ENCODE measurements at regions not wholly inside any gene's neighbourhood (a gene's known extent, or its start where the extent isn't known, plus 50 kb on each side); places are given as distances from the start of the nearest gene placed in this dataset.

GRCh38 chr12:105704787-105705186, 374.3 kb downstream of the C12orf75 start:
- Histone ChIP-seq H3K4me1 (peaks cover 0 to 21% (median 12%) of the 10 kb centered on the region in 9 donors), H3K36me3 (no peaks in the 10 kb centered on the region), H3K9me3 (no peaks in the 10 kb centered on the region), H3K27me3 (no peaks in the 10 kb centered on the region), H3K4me3 (no peak overlapping the region), H3K27ac (peak overlapping the region in 3 of 10 donors; percentile 46 to 64 (median 57))
- DNase-seq (no peak), ATAC-seq (peak in 2 of 8 donors; percentile 25 to 31)
- intact Hi-C loops (cut with DNase I): loop anchor here (2.0 to 10.0 kb wide), 6 partner anchors 280 to 500 kb away; partner anchors contain the start of gene NUAK1 (in 8 of the 10)
- TF ChIP-seq CTCF (IDR thresholded peaks at IDR 0.05): no peak
- 64 to 66% methylated on average over 6 of the region's 6 CpGs for WGBS, 2 donors

GRCh38 chr12:105705235-105705634, 374.7 kb downstream of the C12orf75 start:
- whole genome bisulfite sequencing, 2 donors: 62 to 69% methylated on average over 8 of the region's 8 CpGs
- Histone ChIP-seq H3K27ac (peak overlapping the region in 7 of 10 donors; percentile 11 to 64 (median 46)), H3K4me3 (no peak overlapping the region), H3K27me3 (no peaks in the 10 kb centered on the region), H3K36me3 (no peaks in the 10 kb centered on the region), H3K9me3 (no peaks in the 10 kb centered on the region), H3K4me1 (peaks cover 0 to 21% (median 12%) of the 10 kb centered on the region in 9 donors)
- DNase-seq (no peak), ATAC-seq (peak; percentile 12 to 59 (median 38))
- intact Hi-C loops (cut with DNase I): loop anchor here (2.0 to 10.0 kb wide), 6 partner anchors 280 to 500 kb away; partner anchors contain the start of gene NUAK1 (in 8 of the 10)
- no peak for TF ChIP-seq CTCF (IDR thresholded peaks at IDR 0.05)

- ATAC-seq: peak; percentile 34 to 79 (median 62)
- WGBS, 2 donors: 19 to 24% methylated on average over 7 of the region's 7 CpGs
- Histone ChIP-seq H3K4me3 (no peak overlapping the region), H3K9me3 (no peaks in the 10 kb centered on the region), H3K27me3 (no peaks in the 10 kb centered on the region), H3K4me1 (peaks cover 0 to 21% (median 12%) of the 10 kb centered on the region in 9 donors), H3K36me3 (no peaks in the 10 kb centered on the region), H3K27ac (peak overlapping the region in 8 of 10 donors; percentile 22 to 64 (median 46))
- peak in 1 of 2 donors; percentile 74 for DNase-seq
- intact Hi-C loops (cut with DNase I): loop anchor here (2.0 to 10.0 kb wide), 6 partner anchors 281 to 499 kb away; partner anchors contain the start of gene NUAK1 (in 8 of the 10)
- peak; percentile 62 to 95 (median 87) for TF ChIP-seq CTCF (IDR thresholded peaks at IDR 0.05)
Measured at GRCh38 chr12:105705765-105706164, 375.3 kb downstream of the C12orf75 start.

DNA sequence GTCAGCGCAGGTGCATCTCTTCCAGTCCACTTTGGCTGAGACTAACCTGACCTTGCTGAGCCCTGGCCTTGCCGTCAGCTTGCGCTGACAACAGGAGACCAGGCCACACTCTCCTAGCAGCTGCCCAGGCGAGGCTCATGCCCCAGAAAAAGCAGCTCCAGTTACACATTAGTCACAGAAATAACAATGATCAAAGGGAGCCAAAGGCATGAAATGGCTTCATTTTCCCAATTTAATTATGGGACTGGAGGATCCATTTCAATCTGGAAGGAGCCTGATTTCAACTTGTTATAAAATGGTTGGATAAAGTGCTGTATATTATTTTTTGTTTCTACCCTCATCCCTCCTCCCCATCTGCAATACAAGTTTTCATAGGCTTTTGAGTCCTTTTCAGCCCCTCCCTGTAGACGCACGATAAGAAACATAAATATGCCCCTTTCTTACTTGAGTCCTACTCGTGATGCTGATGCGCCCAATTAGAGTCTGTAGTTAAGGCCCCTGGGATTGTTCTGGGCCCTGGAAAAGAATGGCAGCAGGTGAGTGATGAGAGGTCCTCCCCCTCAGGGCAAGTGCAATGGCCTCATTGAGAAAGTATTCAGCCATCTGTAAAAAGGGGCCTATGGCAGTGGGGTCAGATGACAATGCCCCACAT, 376.0 kb downstream of the C12orf75 start:
- Histone ChIP-seq H3K27me3 (no peaks in the 10 kb centered on the region), H3K4me1 (peaks cover 0 to 21% (median 12%) of the 10 kb centered on the region in 9 donors), H3K9me3 (no peaks in the 10 kb centered on the region), H3K27ac (peak overlapping the region in 6 of 10 donors; percentile 40 to 64 (median 46)), H3K36me3 (no peaks in the 10 kb centered on the region), H3K4me3 (no peak overlapping the region)
- ATAC-seq (peak in 7 of 8 donors; percentile 40 to 76 (median 61)), DNase-seq (peak in 1 of 2 donors; percentile 19)
- no peak for TF ChIP-seq CTCF (IDR thresholded peaks at IDR 0.05)
- 82 to 89% methylated on average over 8 of the region's 8 CpGs for WGBS, 2 donors
- intact Hi-C loops (cut with DNase I): loop anchor here (5.0 to 10.0 kb wide), 5 partner anchors 282 to 498 kb away; partner anchors contain the start of gene NUAK1 (in 8 of the 10)

All from heart right ventricle (tissue), 16 donors.